Fibroblast of lung (primary cell): ENCODE measurements at regions not wholly inside any gene's neighbourhood (a gene's known extent, or its start where the extent isn't known, plus 50 kb on each side); places are given as distances from the start of the nearest gene placed in this dataset.

Source experiments
- DNase-seq, 2 donors: peaks; one replicate each; pipeline versions ENCODE4 v3.0.0 to v3.0.0-alpha.2; 2010; ENCODE audit warnings: low read depth in 2 of 2
- H2AFZ ChIP-seq: 2 replicates; pipeline ENCODE4 v1.5.1; 2012; ENCODE audit warnings: low read length, control low read depth, inconsistent platforms
- H3K27ac ChIP-seq: 2 replicates; pipeline ENCODE4 v1.5.1; 2011; ENCODE audit warnings: low read length, control low read depth; ENCODE audit not compliant: insufficient read depth
- H3K27me3 ChIP-seq: 2 replicates; pipeline ENCODE4 v1.5.1; 2011; ENCODE audit warnings: mild to moderate bottlenecking, low read length; ENCODE audit not compliant: control insufficient read depth, insufficient read depth
- H3K36me3 ChIP-seq: 2 replicates; pipeline ENCODE4 v1.5.1; 2011; ENCODE audit warnings: low read length; ENCODE audit not compliant: control insufficient read depth, insufficient read depth
- H3K4me1 ChIP-seq: 2 replicates; pipeline ENCODE4 v1.5.1; 2011; ENCODE audit warnings: low read length; ENCODE audit not compliant: control insufficient read depth, insufficient read depth; ENCODE audit errors: extremely low read depth
- H3K4me2 ChIP-seq: 2 replicates; pipeline ENCODE4 v1.5.1; 2011; ENCODE audit warnings: low read length, control low read depth; ENCODE audit not compliant: insufficient read depth; ENCODE audit errors: extremely low read depth
- H3K4me3 ChIP-seq, 4 experiments: fragments of 200-600 bp in 1 of 4; sonication (generic) in 1 of 4; replicated peaks in 1 of 4; 2 replicates each; pipeline ENCODE4 v1.5.1; 2011 to 2016; ENCODE audit warnings: low read length in 4 of 4, low read depth in 3 of 4, mild to moderate bottlenecking in 3 of 4, control low read depth in 2 of 4, inconsistent platforms in 1 of 4, mixed read lengths in 1 of 4; ENCODE audit not compliant: insufficient read depth in 1 of 4; ENCODE audit errors: control extremely low read depth in 1 of 4
- H3K79me2 ChIP-seq: 2 replicates; pipeline ENCODE4 v1.5.1; 2012; ENCODE audit warnings: mild to moderate bottlenecking, low read length, inconsistent platforms; ENCODE audit not compliant: control insufficient read depth, insufficient read depth
- H3K9ac ChIP-seq: 2 replicates; pipeline ENCODE4 v1.5.1; 2011; ENCODE audit warnings: mild to moderate bottlenecking, low read length, control low read depth; ENCODE audit not compliant: insufficient read depth
- H3K9me3 ChIP-seq: 2 replicates; pipeline ENCODE4 v1.5.1; 2012; ENCODE audit warnings: low read depth, low read length; ENCODE audit not compliant: control insufficient read depth, insufficient read depth
- H4K20me1 ChIP-seq: 2 replicates; pipeline ENCODE4 v1.5.1; 2011; ENCODE audit warnings: low read length; ENCODE audit not compliant: control insufficient read depth, insufficient read depth; ENCODE audit errors: extremely low read depth
- EZH2 ChIP-seq: IDR thresholded peaks from 2 replicates; pipeline ENCODE4 v1.5.1; 2012; ENCODE audit warnings: low read length, control low read depth, mild to moderate bottlenecking; ENCODE audit errors: missing control alignments
- TF ChIP-seq, protein P1 (sequence below), 2 donors: IDR thresholded peaks in 1 of 2; conservative IDR thresholded peaks in 1 of 2; 1 replicate in 1 of 2; 2 replicates in 1 of 2; pipeline ENCODE4 v1.5.1; 2011 to 2012; ENCODE audit warnings: low read length in 2 of 2, control low read depth in 1 of 2, inconsistent platforms in 1 of 2, low read depth in 1 of 2, mild to moderate bottlenecking in 1 of 2

DNA sequence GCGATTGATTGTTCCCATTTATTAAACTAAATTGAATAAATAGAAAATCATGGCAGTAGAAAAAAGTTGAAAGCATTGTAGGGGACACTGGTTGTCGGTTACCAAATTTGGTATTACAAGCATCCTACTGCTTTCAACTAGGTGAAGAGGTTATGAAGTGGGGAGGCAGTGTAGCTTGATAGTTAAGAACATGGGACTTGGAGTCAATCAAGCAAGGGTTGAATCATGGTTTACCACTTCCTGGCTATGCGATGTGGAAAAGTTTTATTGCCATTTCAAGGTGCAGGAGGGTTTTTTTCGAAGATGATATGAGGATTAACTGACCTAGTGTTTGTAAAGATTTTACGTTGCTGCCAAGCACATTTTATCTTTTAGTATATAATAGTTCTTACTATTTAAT, 318.2 kb upstream of the KCNH8 start:
- Histone ChIP-seq H3K79me2 (no peaks in the 10 kb centered on the region), H2AFZ (no peak overlapping the region), H4K20me1 (no peaks in the 10 kb centered on the region), H3K27ac (no peak overlapping the region), H3K36me3 (no peaks in the 10 kb centered on the region), H3K4me2 (no peak overlapping the region), H3K9ac (no peak overlapping the region), H3K9me3 (no peaks in the 10 kb centered on the region), H3K4me1 (no peaks in the 10 kb centered on the region), H3K27me3 (no peaks in the 10 kb centered on the region), H3K4me3 (no peak overlapping the region)
- DNase-seq: no peak
- no peak for TF ChIP-seq EZH2
- TF ChIP-seq, protein P1, sequence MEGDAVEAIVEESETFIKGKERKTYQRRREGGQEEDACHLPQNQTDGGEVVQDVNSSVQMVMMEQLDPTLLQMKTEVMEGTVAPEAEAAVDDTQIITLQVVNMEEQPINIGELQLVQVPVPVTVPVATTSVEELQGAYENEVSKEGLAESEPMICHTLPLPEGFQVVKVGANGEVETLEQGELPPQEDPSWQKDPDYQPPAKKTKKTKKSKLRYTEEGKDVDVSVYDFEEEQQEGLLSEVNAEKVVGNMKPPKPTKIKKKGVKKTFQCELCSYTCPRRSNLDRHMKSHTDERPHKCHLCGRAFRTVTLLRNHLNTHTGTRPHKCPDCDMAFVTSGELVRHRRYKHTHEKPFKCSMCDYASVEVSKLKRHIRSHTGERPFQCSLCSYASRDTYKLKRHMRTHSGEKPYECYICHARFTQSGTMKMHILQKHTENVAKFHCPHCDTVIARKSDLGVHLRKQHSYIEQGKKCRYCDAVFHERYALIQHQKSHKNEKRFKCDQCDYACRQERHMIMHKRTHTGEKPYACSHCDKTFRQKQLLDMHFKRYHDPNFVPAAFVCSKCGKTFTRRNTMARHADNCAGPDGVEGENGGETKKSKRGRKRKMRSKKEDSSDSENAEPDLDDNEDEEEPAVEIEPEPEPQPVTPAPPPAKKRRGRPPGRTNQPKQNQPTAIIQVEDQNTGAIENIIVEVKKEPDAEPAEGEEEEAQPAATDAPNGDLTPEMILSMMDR (conservative IDR thresholded peaks at IDR 0.05 in 1 of 2, IDR thresholded peaks at IDR 0.05 in 1 of 2; ENCODE audit: low read depth in 1 of 2, low read length in 2 of 2): no peak

DNA sequence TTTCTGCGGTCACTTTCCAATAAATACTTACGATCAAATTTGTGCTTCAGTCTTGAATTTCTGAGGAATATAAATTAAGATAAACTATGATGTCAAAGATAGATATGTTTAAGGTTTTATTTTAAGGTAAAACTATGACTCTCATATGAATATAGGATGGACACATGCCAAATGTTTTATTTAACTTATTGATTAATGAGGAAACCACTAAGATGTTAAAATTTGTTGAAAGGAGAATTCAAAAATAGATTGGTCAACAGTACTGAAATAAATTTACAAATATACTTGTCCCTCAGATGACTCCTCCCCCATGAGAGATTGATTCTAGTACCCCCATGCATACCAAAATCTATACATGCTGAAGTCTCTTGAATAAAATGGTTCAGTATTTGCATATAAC, 319.7 kb upstream of the KCNH8 start:
- H3K4me3 ChIP-seq: no peak overlapping the region
- no peaks in the 10 kb centered on the region for H4K20me1 ChIP-seq
- H2AFZ ChIP-seq: no peak overlapping the region
- no peak overlapping the region for H3K4me2 ChIP-seq
- no peaks in the 10 kb centered on the region for H3K4me1 ChIP-seq
- TF ChIP-seq, protein P1 (conservative IDR thresholded peaks at IDR 0.05 in 1 of 2, IDR thresholded peaks at IDR 0.05 in 1 of 2; ENCODE audit: low read depth in 1 of 2, low read length in 2 of 2): no peak
- no peak for TF ChIP-seq EZH2
- DNase-seq: no peak
- no peaks in the 10 kb centered on the region for H3K27me3 ChIP-seq
- no peaks in the 10 kb centered on the region for H3K36me3 ChIP-seq
- H3K9ac ChIP-seq: no peak overlapping the region
- no peaks in the 10 kb centered on the region for H3K79me2 ChIP-seq
- no peak overlapping the region for H3K27ac ChIP-seq
- H3K9me3 ChIP-seq: no peaks in the 10 kb centered on the region

DNA sequence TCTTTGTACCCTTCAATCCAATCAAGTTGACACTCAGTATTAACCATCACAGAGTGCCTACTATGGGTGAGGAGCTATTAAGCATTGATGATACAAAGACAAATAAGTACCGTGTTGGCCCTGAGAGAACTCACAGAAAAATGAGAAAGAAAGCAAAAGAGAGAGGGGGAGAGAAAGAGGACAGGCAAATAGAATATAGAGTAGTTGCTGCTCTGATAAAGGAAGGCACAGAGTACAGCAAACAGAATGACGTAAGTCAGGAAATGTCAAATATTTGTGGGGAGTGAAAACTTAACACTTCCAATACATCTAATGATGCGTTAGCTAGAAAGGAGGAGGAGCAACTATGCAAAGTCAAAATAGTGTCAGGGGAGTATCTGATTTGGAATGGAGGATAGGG, 320.6 kb upstream of the KCNH8 start:
- Histone ChIP-seq H3K36me3 (no peaks in the 10 kb centered on the region), H3K4me1 (no peaks in the 10 kb centered on the region), H3K27ac (no peak overlapping the region), H3K4me2 (no peak overlapping the region), H3K9me3 (no peaks in the 10 kb centered on the region), H3K9ac (no peak overlapping the region), H3K27me3 (no peaks in the 10 kb centered on the region), H3K79me2 (no peaks in the 10 kb centered on the region), H3K4me3 (no peak overlapping the region), H4K20me1 (no peaks in the 10 kb centered on the region), H2AFZ (no peak overlapping the region)
- no peak for TF ChIP-seq EZH2
- TF ChIP-seq, protein P1 (conservative IDR thresholded peaks at IDR 0.05 in 1 of 2, IDR thresholded peaks at IDR 0.05 in 1 of 2; ENCODE audit: low read depth in 1 of 2, low read length in 2 of 2): no peak
- DNase-seq: no peak
